GM19455 (cell line): ENCODE measurements at regions not wholly inside any gene's neighbourhood (a gene's known extent, or its start where the extent isn't known, plus 50 kb on each side); places are given as distances from the start of the nearest gene placed in this dataset.

ENCODE experiments used
- ATAC-seq: cut with Tn5 transposase; IDR thresholded peaks from one replicate; pipeline ENCODE4 v1.9.1; 2021; ENCODE audit not compliant: unreplicated experiment

GRCh38 chr3:117168896-117169295, 459.3 kb downstream of the TUSC7 start:
- ATAC-seq, result no peak

DNA sequence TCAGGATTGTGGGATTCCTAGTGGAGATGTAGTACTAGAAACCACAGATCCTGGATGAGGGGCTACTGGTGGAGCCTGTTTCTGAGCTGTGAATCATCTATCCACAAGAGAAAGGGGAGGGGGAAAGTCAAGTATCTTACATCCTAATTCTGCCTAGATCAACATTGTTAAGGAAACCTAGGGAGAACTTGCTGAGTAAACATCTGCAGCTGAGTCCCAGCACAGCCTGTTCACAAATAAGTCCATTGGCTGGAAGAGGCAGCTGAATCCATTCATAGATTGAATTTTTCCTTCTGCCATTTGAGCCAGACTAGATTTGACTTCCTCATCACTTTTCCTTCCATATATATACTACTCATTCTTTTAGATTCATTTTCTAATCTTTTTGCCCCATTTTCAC, 460.5 kb downstream of the TUSC7 start:
- no peak for ATAC-seq

DNA sequence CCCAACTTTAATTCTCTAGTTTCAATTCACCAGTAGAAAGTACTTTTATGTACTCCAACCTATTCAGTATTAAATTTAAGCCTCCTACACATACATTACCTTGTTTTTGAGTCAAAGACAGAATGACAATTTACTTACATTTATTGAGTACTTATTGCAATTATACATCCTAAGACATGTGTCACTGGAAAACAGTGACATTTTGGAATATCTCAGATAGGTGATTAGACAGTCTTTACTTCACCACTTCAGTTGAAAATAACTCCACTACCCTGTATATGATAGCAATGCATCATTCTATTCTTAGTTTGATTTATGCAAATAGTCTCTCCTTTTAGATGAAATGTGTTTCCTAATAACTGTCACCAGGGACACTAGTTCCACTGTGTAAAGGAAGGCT, 461.5 kb downstream of the TUSC7 start:
- ATAC-seq, result no peak

DNA sequence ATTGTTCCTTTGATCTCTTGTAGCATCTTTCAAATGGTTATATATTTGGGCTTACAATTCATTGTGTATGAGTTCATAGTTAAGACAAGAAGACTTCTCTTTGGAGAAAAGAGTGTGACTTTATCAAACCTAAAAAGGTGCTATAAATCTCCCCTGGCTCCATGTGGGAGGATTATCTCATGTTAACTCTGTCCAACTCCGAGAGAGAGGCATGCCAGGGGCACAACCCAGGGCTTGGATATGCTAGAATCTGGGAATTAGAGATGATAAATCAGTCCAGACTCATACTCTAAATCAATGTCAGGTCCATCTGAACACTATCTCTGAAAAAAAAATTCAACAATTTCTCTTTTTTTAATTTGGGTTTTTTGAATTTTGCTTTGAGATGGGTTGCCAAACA, 462.8 kb downstream of the TUSC7 start:
- no peak for ATAC-seq

DNA sequence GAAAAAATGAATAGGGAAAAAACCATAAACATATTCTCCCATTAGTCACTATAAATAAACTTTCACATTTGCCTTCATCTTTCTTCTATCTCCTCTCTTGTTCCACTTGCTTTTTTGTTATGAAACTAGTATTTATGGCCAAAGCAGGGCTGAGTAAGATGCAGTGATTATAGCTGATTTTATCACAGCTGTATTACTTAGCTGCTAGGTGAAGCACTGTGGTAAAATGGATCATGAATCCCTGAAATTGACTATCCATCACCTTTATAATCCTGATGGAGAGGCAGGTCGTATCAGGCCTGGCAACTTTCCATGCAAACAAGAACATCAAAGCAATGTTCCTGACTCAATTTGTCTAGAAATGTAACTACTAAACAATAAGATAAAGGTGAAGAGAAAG, 471.6 kb downstream of the TUSC7 start:
- no peak for ATAC-seq

DNA sequence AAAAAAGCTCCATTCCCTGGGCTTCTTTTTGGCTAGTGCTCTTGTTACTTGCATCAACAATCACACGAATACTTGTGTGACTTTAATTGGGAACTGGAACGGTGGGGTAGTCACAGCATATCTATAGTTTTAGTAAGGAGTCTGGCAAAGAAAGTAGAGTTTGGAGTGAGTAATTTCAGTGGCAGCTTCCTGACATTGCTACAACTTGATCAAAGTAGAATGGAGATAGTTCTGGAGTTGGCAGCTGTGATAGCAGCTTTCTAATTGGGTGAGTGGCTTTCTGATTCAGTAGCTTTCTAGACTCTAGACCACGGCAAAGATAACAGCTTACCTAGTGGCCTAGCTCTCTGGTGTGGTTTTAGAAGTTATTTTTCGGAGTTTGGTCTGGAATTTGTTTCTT, 475.0 kb downstream of the TUSC7 start:
- ATAC-seq, result no peak

DNA sequence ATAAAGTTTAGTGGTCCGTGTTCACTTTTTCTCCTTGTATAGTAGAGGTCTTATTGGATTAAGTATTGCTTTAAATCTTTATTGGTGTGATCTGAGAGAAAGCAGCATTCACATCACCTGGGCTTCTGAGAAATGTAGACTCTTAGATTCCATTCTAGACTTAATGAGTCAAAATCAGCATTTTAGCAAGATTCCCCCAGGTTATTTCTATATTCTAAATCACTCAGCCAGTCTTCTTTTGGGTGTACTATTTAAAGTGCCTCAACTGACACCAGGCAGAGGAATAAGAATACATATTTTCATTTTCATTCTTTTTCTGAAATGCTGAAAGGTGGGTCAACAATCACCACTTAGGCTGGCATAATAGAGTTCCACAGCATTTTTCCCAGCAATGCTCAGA, 481.7 kb downstream of the TUSC7 start:
- no peak for ATAC-seq

GRCh38 chr3:117192888-117193287, 483.3 kb downstream of the TUSC7 start:
- ATAC-seq, result no peak

GRCh38 chr3:117193390-117193789, 483.8 kb downstream of the TUSC7 start:
- ATAC-seq, result no peak

DNA sequence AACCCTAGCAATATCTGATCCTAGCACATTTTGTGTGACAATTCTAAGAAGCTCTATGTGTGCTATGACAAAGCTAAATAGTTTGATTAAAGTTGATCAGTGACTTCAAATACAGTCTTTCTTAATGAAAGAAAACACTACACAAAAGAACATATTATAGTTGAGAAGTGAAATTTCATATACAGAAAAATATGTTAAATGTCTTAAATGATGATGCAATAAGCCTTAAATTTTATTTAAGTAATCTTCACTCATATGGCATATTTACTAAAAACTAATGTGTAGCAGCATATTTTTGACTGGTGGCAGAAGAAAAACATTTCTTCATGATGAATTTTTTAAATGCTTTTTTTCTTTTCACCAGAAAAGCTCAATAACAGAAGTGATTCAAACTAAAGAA, 485.5 kb downstream of the TUSC7 start:
- no peak for ATAC-seq

GRCh38 chr3:117200962-117201361, 491.4 kb downstream of the TUSC7 start:
- no peak for ATAC-seq

DNA sequence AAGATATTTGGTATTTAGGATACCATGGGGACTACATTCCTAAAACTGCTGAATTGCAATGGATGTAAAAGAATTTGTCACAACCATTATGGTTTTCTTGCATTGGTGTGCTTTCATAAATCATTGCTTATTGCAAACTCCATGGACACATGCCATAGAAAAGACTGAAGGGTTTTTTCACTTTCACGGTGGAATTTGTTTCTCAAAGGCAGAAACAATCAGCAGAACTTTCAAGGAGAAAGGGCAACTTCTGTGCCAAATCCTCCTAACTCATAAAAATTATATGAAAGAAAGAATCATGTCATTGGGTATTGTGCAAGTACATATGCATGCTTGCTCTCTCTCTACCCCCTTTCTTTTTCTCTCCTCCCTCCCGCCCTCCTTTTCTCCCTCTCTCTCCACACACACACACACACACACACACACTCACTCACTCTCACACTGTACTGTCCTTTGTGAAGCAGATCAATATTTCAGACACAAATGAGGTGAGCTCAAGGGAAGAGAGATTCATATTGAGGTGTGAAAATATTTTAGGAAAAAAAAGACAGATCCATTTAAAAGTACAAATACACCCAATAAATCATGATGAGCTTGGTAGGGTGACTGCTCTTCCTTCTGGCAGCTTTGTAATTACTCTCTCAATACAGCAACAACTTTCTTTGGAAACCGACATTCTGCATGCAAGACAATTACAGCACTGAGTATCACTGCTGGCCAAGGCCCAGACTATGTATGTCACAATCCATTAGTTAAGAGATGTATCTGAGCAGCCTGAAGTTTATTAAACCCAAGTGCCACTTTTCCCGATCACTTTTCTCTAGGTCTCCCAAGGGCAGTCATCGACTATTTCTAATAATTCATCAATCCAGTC, 492.6 kb downstream of the TUSC7 start:
- no peak for ATAC-seq

GRCh38 chr3:117217355-117217754, 507.8 kb downstream of the TUSC7 start:
- no peak for ATAC-seq

DNA sequence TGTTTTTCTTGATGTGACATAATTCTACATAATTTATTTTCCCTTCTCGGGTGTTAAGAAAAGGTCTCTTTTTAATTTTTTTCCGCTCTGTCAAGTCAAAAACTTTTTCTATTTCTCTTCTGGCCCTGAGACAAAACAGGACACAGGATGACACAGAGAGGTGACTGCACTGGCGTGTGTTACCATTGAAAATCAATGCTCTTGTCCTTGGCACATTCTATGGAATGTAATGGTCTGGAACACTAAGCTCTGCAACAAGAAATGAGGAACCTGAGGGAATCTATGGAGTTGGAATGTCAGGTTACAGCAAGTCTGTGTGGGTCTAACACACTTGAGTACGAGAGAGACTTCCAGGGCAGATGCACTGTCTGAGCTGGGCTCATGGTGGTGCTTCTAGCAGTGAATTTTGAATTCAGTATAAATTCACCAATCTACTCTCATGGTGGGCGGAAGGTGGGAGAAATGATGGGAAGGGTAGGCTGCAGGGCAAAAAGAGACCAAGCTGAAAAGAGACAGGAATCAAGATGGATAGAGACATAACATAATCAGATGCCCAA, 508.3 kb downstream of the TUSC7 start:
- ATAC-seq, result no peak

- ATAC-seq, result no peak
Measured at GRCh38 chr3:117218641-117219048, 509.1 kb downstream of the TUSC7 start.

- ATAC-seq, result no peak
Measured at GRCh38 chr3:117219296-117219695, 509.7 kb downstream of the TUSC7 start.

- ATAC-seq, result no peak
Measured at GRCh38 chr3:117226932-117227331, 517.4 kb downstream of the TUSC7 start.

- ATAC-seq, result no peak
Measured at GRCh38 chr3:117228466-117228865, 518.9 kb downstream of the TUSC7 start.

DNA sequence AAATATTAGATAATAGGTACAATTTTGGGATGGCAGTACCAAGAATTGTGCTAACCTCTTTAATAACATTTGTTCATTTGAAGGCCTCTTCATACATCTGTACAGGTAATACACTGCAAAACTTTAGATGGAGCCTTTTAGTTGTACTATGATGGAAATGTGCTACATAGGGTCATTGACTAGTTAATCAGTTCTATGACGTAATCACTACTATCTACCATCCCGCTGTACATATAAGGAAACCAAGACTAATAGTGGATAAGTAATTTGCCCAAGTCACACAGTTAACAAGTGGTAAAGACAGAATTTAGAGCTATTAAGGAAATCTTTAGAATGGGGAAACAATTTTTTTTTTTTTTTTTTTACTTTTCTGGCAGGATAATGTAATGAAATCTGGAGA, 521.3 kb downstream of the TUSC7 start:
- no peak for ATAC-seq

- ATAC-seq, result no peak
Measured at GRCh38 chr3:117234331-117234730, 524.8 kb downstream of the TUSC7 start.

GRCh38 chr3:117235304-117235703, 525.7 kb downstream of the TUSC7 start:
- no peak for ATAC-seq

DNA sequence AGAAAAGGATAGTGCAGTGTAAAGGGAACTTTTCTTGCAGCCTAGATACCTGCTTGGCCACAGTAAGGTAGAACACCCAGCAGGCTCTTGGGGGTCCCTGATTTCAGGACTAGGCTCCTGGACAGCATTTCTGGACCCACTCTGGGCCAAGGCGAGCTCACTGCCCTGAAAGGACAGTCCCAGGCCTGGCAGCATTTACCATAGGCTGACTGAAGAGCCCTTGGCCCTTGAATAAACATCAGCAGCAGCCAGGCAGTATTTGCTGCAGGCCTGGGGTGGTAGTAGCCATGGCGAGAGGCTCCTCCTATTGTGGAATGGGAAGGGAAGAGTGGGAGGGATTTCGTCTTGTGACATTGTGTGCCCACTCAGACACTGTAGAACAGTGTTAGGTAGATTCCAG, 529.2 kb downstream of the TUSC7 start:
- ATAC-seq, result no peak

DNA sequence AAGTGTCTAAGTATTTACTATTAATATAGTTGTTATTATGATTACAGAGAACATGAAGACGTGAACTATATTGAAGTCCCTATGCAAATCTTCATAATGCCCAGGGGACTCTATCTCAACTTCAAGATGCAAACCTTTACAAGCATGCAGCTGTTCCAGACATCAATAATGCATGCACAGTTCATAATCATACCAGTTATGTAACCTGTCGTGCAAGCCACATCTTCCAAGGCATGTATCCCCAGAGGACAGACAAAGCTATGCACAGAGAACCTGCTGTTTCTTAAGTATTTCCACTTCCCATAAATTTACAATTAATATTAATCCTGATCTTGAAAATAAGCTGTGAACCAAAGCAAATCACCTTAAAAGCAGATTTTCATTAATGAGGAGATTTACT, 534.1 kb downstream of the TUSC7 start:
- ATAC-seq, result no peak
